Large intestine (tissue), 3 donors: ENCODE measurements at regions not wholly inside any gene's neighbourhood (a gene's known extent, or its start where the extent isn't known, plus 50 kb on each side); places are given as distances from the start of the nearest gene placed in this dataset.

Source experiments
- DNase-seq, 2 donors: peaks; one replicate each; pipeline versions ENCODE4 v3.0.0 to v3.0.0-alpha.2; 2013
- H3K27ac ChIP-seq: one replicate; pipeline ENCODE4 v1.5.1; 2013; ENCODE audit warnings: low read length
- H3K27me3 ChIP-seq: 2 replicates; pipeline ENCODE4 v1.6.1; 2013; ENCODE audit warnings: low read length; ENCODE audit not compliant: control insufficient read depth, insufficient read depth
- H3K36me3 ChIP-seq: 2 replicates; pipeline ENCODE4 v1.6.1; 2013; ENCODE audit warnings: low read length; ENCODE audit not compliant: control insufficient read depth, insufficient read depth
- H3K4me1 ChIP-seq: one replicate; pipeline ENCODE4 v1.6.1; 2013; ENCODE audit warnings: low read length; ENCODE audit not compliant: control insufficient read depth, insufficient read depth
- H3K4me3 ChIP-seq: one replicate; pipeline ENCODE4 v1.5.1; 2013; ENCODE audit warnings: low read length
- H3K9me3 ChIP-seq: one replicate; pipeline ENCODE4 v1.6.1; 2013; ENCODE audit warnings: mild to moderate bottlenecking, low read depth, low read length, moderate library complexity; ENCODE audit not compliant: control insufficient read depth
- WGBS: methylation state at CpG from one replicate; pipeline ENCODE4 v1.1.5; 2013; ENCODE audit warnings: low lambda C conversion rate; ENCODE audit not compliant: insufficient coverage; 5-methylcytosine and 5-hydroxymethylcytosine counted together

GRCh38 chr5:91706785-91707520 lies 323.8 kb upstream of the ARRDC3 start:
- Histone ChIP-seq H3K4me3 (no peak overlapping the region), H3K27ac (no peak overlapping the region), H3K27me3 (no peaks in the 10 kb centered on the region), H3K36me3 (no peaks in the 10 kb centered on the region), H3K9me3 (peaks cover 2% of the 10 kb centered on the region), H3K4me1 (no peaks in the 10 kb centered on the region)
- 83% methylated on average over 1 of the region's 1 CpG for WGBS
- no peak for DNase-seq

GRCh38 chr5:91703128-91703527 lies 320.0 kb upstream of the ARRDC3 start:
- H3K4me3 ChIP-seq = no peak overlapping the region
- no peaks in the 10 kb centered on the region for H3K4me1 ChIP-seq
- H3K9me3 ChIP-seq = peaks cover 2% of the 10 kb centered on the region
- H3K27ac ChIP-seq = no peak overlapping the region
- H3K36me3 ChIP-seq = no peaks in the 10 kb centered on the region
- 83% methylated on average over 2 of the region's 2 CpGs for WGBS
- H3K27me3 ChIP-seq = no peaks in the 10 kb centered on the region
- no peak for DNase-seq

GRCh38 chr5:91699429-91699828 lies 316.3 kb upstream of the ARRDC3 start:
- Histone ChIP-seq H3K9me3 (peaks cover 2% of the 10 kb centered on the region), H3K27me3 (no peaks in the 10 kb centered on the region), H3K4me3 (no peak overlapping the region), H3K27ac (no peak overlapping the region), H3K36me3 (no peaks in the 10 kb centered on the region), H3K4me1 (no peaks in the 10 kb centered on the region)
- no CpG with 5 or more reads among the region's 3 CpGs for WGBS
- no peak for DNase-seq

- H3K36me3 ChIP-seq = no peaks in the 10 kb centered on the region
- no CpG with 5 or more reads among the region's 2 CpGs for WGBS
- H3K4me3 ChIP-seq = no peak overlapping the region
- no peak for DNase-seq
- H3K27me3 ChIP-seq = no peaks in the 10 kb centered on the region
- H3K27ac ChIP-seq = no peak overlapping the region
- no peaks in the 10 kb centered on the region for H3K4me1 ChIP-seq
- no peaks in the 10 kb centered on the region for H3K9me3 ChIP-seq
Observed at GRCh38 chr5:91691592-91691991, 308.5 kb upstream of the ARRDC3 start.

GRCh38 chr5:91690921-91691320 lies 307.8 kb upstream of the ARRDC3 start:
- H3K9me3 ChIP-seq = no peaks in the 10 kb centered on the region
- no peaks in the 10 kb centered on the region for H3K36me3 ChIP-seq
- no peaks in the 10 kb centered on the region for H3K27me3 ChIP-seq
- no peak for DNase-seq
- no CpG with 5 or more reads among the region's 3 CpGs for WGBS
- H3K4me1 ChIP-seq = no peaks in the 10 kb centered on the region
- H3K4me3 ChIP-seq = no peak overlapping the region
- no peak overlapping the region for H3K27ac ChIP-seq

GRCh38 chr5:91687430-91687829 lies 304.3 kb upstream of the ARRDC3 start:
- H3K9me3 ChIP-seq = no peaks in the 10 kb centered on the region
- H3K27me3 ChIP-seq = no peaks in the 10 kb centered on the region
- no CpG with 5 or more reads among the region's 2 CpGs for WGBS
- no peak overlapping the region for H3K27ac ChIP-seq
- H3K4me3 ChIP-seq = no peak overlapping the region
- H3K36me3 ChIP-seq = no peaks in the 10 kb centered on the region
- no peaks in the 10 kb centered on the region for H3K4me1 ChIP-seq
- DNase-seq = peak in 1 of 2 donors; percentile 1

GRCh38 chr5:91684625-91685024 lies 301.5 kb upstream of the ARRDC3 start:
- no peaks in the 10 kb centered on the region for H3K9me3 ChIP-seq
- H3K27me3 ChIP-seq = no peaks in the 10 kb centered on the region
- no CpG with 5 or more reads among the region's 1 CpG for WGBS
- no peaks in the 10 kb centered on the region for H3K36me3 ChIP-seq
- H3K4me3 ChIP-seq = no peak overlapping the region
- no peak for DNase-seq
- no peaks in the 10 kb centered on the region for H3K4me1 ChIP-seq
- H3K27ac ChIP-seq = no peak overlapping the region

- no peak overlapping the region for H3K4me3 ChIP-seq
- no peaks in the 10 kb centered on the region for H3K36me3 ChIP-seq
- H3K27ac ChIP-seq = no peak overlapping the region
- no peaks in the 10 kb centered on the region for H3K27me3 ChIP-seq
- no CpG with 5 or more reads among the region's 4 CpGs for WGBS
- DNase-seq = no peak
- no peaks in the 10 kb centered on the region for H3K9me3 ChIP-seq
- H3K4me1 ChIP-seq = no peaks in the 10 kb centered on the region
Observed at GRCh38 chr5:91670563-91670962, 287.4 kb upstream of the ARRDC3 start.

GRCh38 chr5:91670122-91670521 lies 287.0 kb upstream of the ARRDC3 start:
- Histone ChIP-seq H3K36me3 (no peaks in the 10 kb centered on the region), H3K4me1 (no peaks in the 10 kb centered on the region), H3K9me3 (no peaks in the 10 kb centered on the region), H3K27ac (no peak overlapping the region), H3K27me3 (no peaks in the 10 kb centered on the region), H3K4me3 (no peak overlapping the region)
- WGBS = 80% methylated on average over 1 of the region's 2 CpGs
- DNase-seq = no peak

- Histone ChIP-seq H3K4me1 (no peaks in the 10 kb centered on the region), H3K9me3 (no peaks in the 10 kb centered on the region), H3K36me3 (no peaks in the 10 kb centered on the region), H3K27me3 (no peaks in the 10 kb centered on the region), H3K4me3 (no peak overlapping the region), H3K27ac (no peak overlapping the region)
- whole genome bisulfite sequencing = 96% methylated on average over 2 of the region's 3 CpGs
- no peak for DNase-seq
Observed at GRCh38 chr5:91668261-91668660, 285.1 kb upstream of the ARRDC3 start.

- no peaks in the 10 kb centered on the region for H3K4me1 ChIP-seq
- no peak overlapping the region for H3K27ac ChIP-seq
- peaks cover 7% of the 10 kb centered on the region for H3K9me3 ChIP-seq
- DNase-seq = no peak
- H3K4me3 ChIP-seq = no peak overlapping the region
- H3K36me3 ChIP-seq = no peaks in the 10 kb centered on the region
- no peaks in the 10 kb centered on the region for H3K27me3 ChIP-seq
Observed at GRCh38 chr5:91652678-91653077, 269.6 kb upstream of the ARRDC3 start.
